Naive thymus-derived CD4-positive, alpha-beta T cell (primary cell): ENCODE measurements at regions not wholly inside any gene's neighbourhood (a gene's known extent, or its start where the extent isn't known, plus 50 kb on each side); places are given as distances from the start of the nearest gene placed in this dataset.

Experiments used
- ATAC-seq: fragments of 150-1000 bp; cut with Tn5 transposase; 2 replicates; pipeline ENCODE4 v1.10.0; 2021; ENCODE audit warnings: mild to moderate bottlenecking, moderate library complexity
- CTCF ChIA-PET: fragments of 350-600 bp; sonication (Branson Sonifier 250); formaldehyde crosslinking; loops from one replicate; lab custom pipeline; 2021; ENCODE audit warnings: antibody characterized with exemption; lab: Charles Lee
- POLR2A ChIA-PET: fragments of 350-600 bp; sonication (Branson Sonifier 250); formaldehyde crosslinking; loops from one replicate; lab custom pipeline; 2021; ENCODE audit warnings: antibody characterized with exemption, inconsistent platforms; lab: Charles Lee
- DNase-seq, 9 donors: peaks; one replicate each; pipeline versions ENCODE4 v3.0.0 to v3.0.0-alpha.2; 2020 to 2022; ENCODE audit warnings: mixed read lengths in 1 of 9
- H3K27ac ChIP-seq: one replicate; pipeline ENCODE4 v1.7.0; 2013; ENCODE audit warnings: mild to moderate bottlenecking, low read depth, low read length, moderate library complexity
- H3K27me3 ChIP-seq, 2 donors: one replicate each; pipeline ENCODE4 v1.7.0; 2013; ENCODE audit warnings: low read length in 2 of 2, mild to moderate bottlenecking in 2 of 2, moderate library complexity in 2 of 2; ENCODE audit not compliant: control insufficient read depth in 2 of 2, insufficient read depth in 2 of 2
- H3K36me3 ChIP-seq, 3 experiments: 1 replicate in 2 of 3; 2 replicates in 1 of 3; pipeline ENCODE4 v1.7.0; 2013; ENCODE audit warnings: low read length in 3 of 3, mild to moderate bottlenecking in 3 of 3, moderate library complexity in 1 of 3; ENCODE audit not compliant: insufficient read depth in 3 of 3, control insufficient read depth in 2 of 3
- H3K4me1 ChIP-seq, 2 donors: one replicate each; pipeline ENCODE4 v1.7.0; 2013; ENCODE audit warnings: low read length in 2 of 2, mild to moderate bottlenecking in 2 of 2, moderate library complexity in 1 of 2; ENCODE audit not compliant: control insufficient read depth in 2 of 2, insufficient read depth in 2 of 2
- H3K4me3 ChIP-seq: 2 replicates; pipeline ENCODE4 v1.7.0; 2013; ENCODE audit warnings: mild to moderate bottlenecking, low read length
- H3K9me3 ChIP-seq, 3 experiments: 1 replicate in 2 of 3; 2 replicates in 1 of 3; pipeline ENCODE4 v1.7.0; 2013; ENCODE audit warnings: low read length in 3 of 3; ENCODE audit not compliant: control insufficient read depth in 2 of 3
- H3K27ac Mint-ChIP-seq, 9 donors: one replicate each; pipeline ENCODE4 v1.8.0; 2020 to 2022; ENCODE audit warnings: mixed read lengths in 9 of 9, mild to moderate bottlenecking in 8 of 9, moderate library complexity in 5 of 9, inconsistent platforms in 2 of 9
- H3K27me3 Mint-ChIP-seq, 5 donors: one replicate each; pipeline ENCODE4 v1.8.0; 2021 to 2022; ENCODE audit warnings: mixed read lengths in 5 of 5, mild to moderate bottlenecking in 1 of 5
- H3K36me3 Mint-ChIP-seq, 5 donors: one replicate each; pipeline ENCODE4 v1.8.0; 2020 to 2022; ENCODE audit warnings: mixed read lengths in 5 of 5, mild to moderate bottlenecking in 3 of 5, inconsistent platforms in 1 of 5
- H3K4me1 Mint-ChIP-seq, 7 donors: one replicate each; pipeline ENCODE4 v1.8.0; 2020 to 2022; ENCODE audit warnings: mixed read lengths in 7 of 7, mild to moderate bottlenecking in 3 of 7, inconsistent platforms in 1 of 7
- H3K4me3 Mint-ChIP-seq, 10 donors: one replicate each; pipeline ENCODE4 v1.8.0; 2020 to 2022; ENCODE audit warnings: mild to moderate bottlenecking in 10 of 10, mixed read lengths in 10 of 10, moderate library complexity in 6 of 10, inconsistent platforms in 2 of 10
- H3K9me3 Mint-ChIP-seq, 11 donors: one replicate each; pipeline ENCODE4 v1.8.0; 2020 to 2022; ENCODE audit warnings: mixed read lengths in 11 of 11, mild to moderate bottlenecking in 4 of 11, inconsistent platforms in 1 of 11, moderate library complexity in 1 of 11
- intact Hi-C, 2 donors: fragments of 100-400 bp; cut with micrococcal nuclease; formaldehyde crosslinking; loops; one replicate each; pipeline ENCODE4 v1.15.1; 2023

- POLR2A ChIA-PET = no interaction called here
- H3K4me3 Mint-ChIP-seq = no peak overlapping the region
These were observed 335.9 kb upstream of the ISL1 start for GRCh38 chr5:51047369-51047768.

GRCh38 chr5:51053361-51053760 lies 329.9 kb upstream of the ISL1 start:
- intact Hi-C loops = no loop called here
- ChIA-PET POLR2A (no interaction called here), CTCF (no interaction called here)
- H3K27ac ChIP-seq = no peak overlapping the region
- no peaks in the 10 kb centered on the region for H3K9me3 ChIP-seq
- H3K27ac Mint-ChIP-seq = no peak overlapping the region
- no peaks in the 10 kb centered on the region for H3K36me3 ChIP-seq
- no peaks in the 10 kb centered on the region for H3K4me1 Mint-ChIP-seq
- H3K4me3 Mint-ChIP-seq = no peak overlapping the region
- H3K9me3 Mint-ChIP-seq = peaks cover 0 to 10% (median 1%) of the 10 kb centered on the region in 11 donors
- no peaks in the 10 kb centered on the region for H3K36me3 Mint-ChIP-seq
- H3K27me3 ChIP-seq = no peaks in the 10 kb centered on the region
- DNase-seq = no peak
- ATAC-seq = no peak
- no peaks in the 10 kb centered on the region for H3K4me1 ChIP-seq
- H3K27me3 Mint-ChIP-seq = peaks cover 0 to 6% (median 0%) of the 10 kb centered on the region in 5 donors
- H3K4me3 ChIP-seq = no peak overlapping the region

More at GRCh38 chr5:51047369-51047768, 335.9 kb upstream of the ISL1 start:
- CTCF ChIA-PET = no interaction called here
- H3K27ac ChIP-seq = no peak overlapping the region
- H3K27me3 ChIP-seq = no peaks in the 10 kb centered on the region
- H3K27ac Mint-ChIP-seq = no peak overlapping the region
- DNase-seq (no peak), ATAC-seq (no peak)
- intact Hi-C loops = no loop called here
- no peaks in the 10 kb centered on the region for H3K4me1 Mint-ChIP-seq
- H3K9me3 ChIP-seq = no peaks in the 10 kb centered on the region
- no peak overlapping the region for H3K4me3 ChIP-seq
- H3K36me3 Mint-ChIP-seq = no peaks in the 10 kb centered on the region
- no peaks in the 10 kb centered on the region for H3K36me3 ChIP-seq
- no peaks in the 10 kb centered on the region for H3K27me3 Mint-ChIP-seq
- H3K9me3 Mint-ChIP-seq = peaks cover 0 to 3% (median 0%) of the 10 kb centered on the region in 11 donors
- H3K4me1 ChIP-seq = no peaks in the 10 kb centered on the region

DNA sequence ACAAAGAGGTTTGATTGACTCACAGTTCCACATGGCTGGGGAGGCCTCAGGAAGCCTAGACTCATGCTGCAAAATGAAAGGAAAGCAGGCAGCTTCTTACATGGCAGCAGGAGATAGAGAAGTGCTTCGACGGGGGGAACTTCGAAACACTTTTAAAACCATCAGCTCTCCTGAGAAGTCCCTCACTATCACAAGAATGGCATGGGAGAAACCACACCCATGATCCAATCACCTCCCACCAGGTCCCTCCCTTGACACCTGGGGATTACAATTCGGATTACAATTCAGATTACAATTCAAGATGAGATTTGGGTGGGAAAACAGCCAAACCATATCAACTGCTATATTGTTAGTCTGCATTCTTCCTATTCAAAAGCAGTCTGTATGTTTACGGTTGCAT lies 322.3 kb upstream of the ISL1 start:
- peaks cover 5 to 20% (median 12%) of the 10 kb centered on the region in 11 donors for H3K9me3 Mint-ChIP-seq
- Histone ChIP-seq H3K27ac (no peak overlapping the region), H3K4me3 (no peak overlapping the region), H3K36me3 (no peaks in the 10 kb centered on the region), H3K9me3 (peaks cover 0 to 7% (median 0%) of the 10 kb centered on the region in 3 experiments), H3K27me3 (no peaks in the 10 kb centered on the region), H3K4me1 (no peaks in the 10 kb centered on the region)
- no peak overlapping the region for H3K4me3 Mint-ChIP-seq
- intact Hi-C loops = no loop called here
- no peaks in the 10 kb centered on the region for H3K27me3 Mint-ChIP-seq
- no peak overlapping the region for H3K27ac Mint-ChIP-seq
- H3K36me3 Mint-ChIP-seq = no peaks in the 10 kb centered on the region
- no peaks in the 10 kb centered on the region for H3K4me1 Mint-ChIP-seq
- ChIA-PET CTCF (no interaction called here), POLR2A (no interaction called here)
- DNase-seq (no peak), ATAC-seq (no peak)

DNA sequence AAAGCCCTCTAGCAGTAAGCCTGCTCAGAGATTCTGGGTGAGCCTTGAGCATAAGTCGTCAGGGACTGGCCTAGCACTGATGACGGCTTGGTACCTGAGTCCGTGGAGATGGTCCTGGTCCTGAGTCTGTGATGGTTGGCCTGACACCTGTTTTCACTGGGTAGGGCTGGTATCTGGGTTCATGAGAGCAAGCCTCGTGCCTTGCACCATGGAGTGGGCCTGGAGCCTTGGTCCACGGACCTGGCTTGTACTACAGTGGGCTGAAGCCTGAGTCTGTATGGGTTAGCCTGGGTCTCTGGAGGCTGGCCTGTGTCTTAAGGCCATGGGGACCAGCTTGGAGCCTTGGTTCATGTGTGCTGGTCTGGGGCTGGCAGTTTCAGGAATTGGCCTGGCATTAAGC lies 310.3 kb upstream of the ISL1 start:
- H3K4me3 ChIP-seq = no peak overlapping the region
- Mint-ChIP-seq H3K9me3 (peaks cover under 1 to 52% (median 15%) of the 10 kb centered on the region in 11 donors), H3K27ac (no peak overlapping the region), H3K36me3 (peaks cover 0 to 4% (median 0%) of the 10 kb centered on the region in 5 donors), H3K27me3 (no peaks in the 10 kb centered on the region), H3K4me1 (no peaks in the 10 kb centered on the region), H3K4me3 (no peak overlapping the region)
- ATAC-seq (no peak), DNase-seq (no peak)
- no peaks in the 10 kb centered on the region for H3K27me3 ChIP-seq
- ChIA-PET CTCF (no interaction called here), POLR2A (no interaction called here)
- H3K9me3 ChIP-seq = no peaks in the 10 kb centered on the region
- no peak overlapping the region for H3K27ac ChIP-seq
- no peaks in the 10 kb centered on the region for H3K4me1 ChIP-seq
- H3K36me3 ChIP-seq = no peaks in the 10 kb centered on the region
- intact Hi-C loops = no loop called here

- H3K4me1 ChIP-seq = no peaks in the 10 kb centered on the region
- ChIA-PET CTCF (no interaction called here), POLR2A (no interaction called here)
- H3K27me3 Mint-ChIP-seq = no peaks in the 10 kb centered on the region
- no peak overlapping the region for H3K4me3 Mint-ChIP-seq
- H3K9me3 Mint-ChIP-seq = peaks cover 0 to 10% (median 4%) of the 10 kb centered on the region in 11 donors
- H3K9me3 ChIP-seq = no peaks in the 10 kb centered on the region
- H3K27me3 ChIP-seq = no peaks in the 10 kb centered on the region
- no peaks in the 10 kb centered on the region for H3K36me3 Mint-ChIP-seq
- no peaks in the 10 kb centered on the region for H3K4me1 Mint-ChIP-seq
- DNase-seq (no peak), ATAC-seq (no peak)
- no peaks in the 10 kb centered on the region for H3K36me3 ChIP-seq
- intact Hi-C loops = no loop called here
- no peak overlapping the region for H3K4me3 ChIP-seq
- no peak overlapping the region for H3K27ac Mint-ChIP-seq
- no peak overlapping the region for H3K27ac ChIP-seq
These were observed 300.5 kb upstream of the ISL1 start for GRCh38 chr5:51082741-51083140.

DNA sequence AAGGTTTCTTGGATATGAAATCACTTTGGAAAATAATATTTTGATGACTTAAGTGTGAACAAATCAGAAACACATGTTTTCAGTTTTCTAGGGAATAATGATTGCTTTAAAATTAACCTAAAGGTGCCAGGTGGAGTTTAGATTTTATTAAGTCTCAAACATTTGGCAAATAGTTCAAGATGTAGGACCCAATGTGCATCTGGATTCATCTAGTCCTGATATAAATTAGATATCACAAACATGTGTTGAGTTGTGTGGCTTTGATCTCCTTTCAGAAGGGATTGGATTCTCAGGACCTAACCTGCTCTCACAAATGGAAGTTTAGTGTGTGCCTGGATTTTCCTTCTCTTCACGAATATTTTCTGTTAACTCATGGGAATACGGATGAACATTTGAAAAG lies 291.4 kb upstream of the ISL1 start:
- CTCF ChIA-PET = no interaction called here
- no peak overlapping the region for H3K27ac Mint-ChIP-seq
- no peak overlapping the region for H3K4me3 Mint-ChIP-seq
- no peak overlapping the region for H3K4me3 ChIP-seq
- no peaks in the 10 kb centered on the region for H3K4me1 Mint-ChIP-seq
- H3K36me3 ChIP-seq = no peaks in the 10 kb centered on the region
- H3K27ac ChIP-seq = no peak overlapping the region
- intact Hi-C loops = no loop called here
- no peaks in the 10 kb centered on the region for H3K36me3 Mint-ChIP-seq
- POLR2A ChIA-PET = no interaction called here
- H3K9me3 ChIP-seq = no peaks in the 10 kb centered on the region
- no peaks in the 10 kb centered on the region for H3K4me1 ChIP-seq
- no peaks in the 10 kb centered on the region for H3K27me3 Mint-ChIP-seq
- no peak for DNase-seq
- H3K9me3 Mint-ChIP-seq = peaks cover 0 to 8% (median 4%) of the 10 kb centered on the region in 11 donors
- ATAC-seq = no peak
- no peaks in the 10 kb centered on the region for H3K27me3 ChIP-seq

- Histone ChIP-seq H3K4me1 (no peaks in the 10 kb centered on the region), H3K9me3 (no peaks in the 10 kb centered on the region), H3K27ac (no peak overlapping the region), H3K4me3 (no peak overlapping the region), H3K27me3 (no peaks in the 10 kb centered on the region), H3K36me3 (no peaks in the 10 kb centered on the region)
- ATAC-seq (no peak), DNase-seq (no peak)
- H3K27me3 Mint-ChIP-seq = peaks cover 0 to 4% (median 0%) of the 10 kb centered on the region in 5 donors
- intact Hi-C loops = no loop called here
- POLR2A ChIA-PET = no interaction called here
- no peaks in the 10 kb centered on the region for H3K4me1 Mint-ChIP-seq
- H3K9me3 Mint-ChIP-seq = peaks cover 0 to 9% (median 2%) of the 10 kb centered on the region in 11 donors
- no peak overlapping the region for H3K27ac Mint-ChIP-seq
- H3K36me3 Mint-ChIP-seq = no peaks in the 10 kb centered on the region
- CTCF ChIA-PET = no interaction called here
- H3K4me3 Mint-ChIP-seq = no peak overlapping the region
These were observed 287.8 kb upstream of the ISL1 start for GRCh38 chr5:51095486-51095885.
